ENCODE measurements at regions not wholly inside any gene's neighbourhood (a gene's known extent, or its start where the extent isn't known, plus 50 kb on each side); places are given as distances from the start of the nearest gene placed in this dataset.

GRCh38 chr2:16250056-16250425, 309.7 kb downstream of the MYCN start:
- Histone ChIP-seq H3K36me3 (replicated peaks in 1 of 2; ENCODE audit: control insufficient read depth in 1 of 2, insufficient read depth in 2 of 2, low read length in 1 of 2) (peaks cover 0 to under 1% of the 10 kb centered on the region in 2 experiments), H3K4me1 (ENCODE audit: control insufficient read depth in 1 of 2, insufficient read depth in 2 of 2, low read depth in 1 of 2, low read length in 1 of 2) (no peaks in the 10 kb centered on the region; a peak in 1 of 4 replicates), H3K79me2 (ENCODE audit: insufficient read depth) (no peaks in the 10 kb centered on the region), H3K9me3 (no peaks in the 10 kb centered on the region), H4K20me1 (ENCODE audit: insufficient read depth) (no peaks in the 10 kb centered on the region), H3K4me2 (no peak overlapping the region), H3K27me3 (ENCODE audit: insufficient read depth) (no peaks in the 10 kb centered on the region), H3K9ac (no peak overlapping the region), H2AFZ (ENCODE audit: low read depth) (no peak overlapping the region), H3K9me2 (no peaks in the 10 kb centered on the region), H3F3A (replicated peaks; ENCODE audit: insufficient read depth) (no peaks in the 10 kb centered on the region), H3K27ac (ENCODE audit: low read depth in 2 of 2, low read length in 1 of 2) (no peak overlapping the region), H3K4me3 (ENCODE audit: low read depth in 2 of 2, low read length in 1 of 2) (no peak overlapping the region)
- 0% methylated on average over 1 of the region's 1 CpG for WGBS (ENCODE audit: low lambda C conversion rate)
- DNase-seq, result no peak
- CTCF ChIA-PET, result interaction anchor here (0.5 to 3.3 kb wide), 4 partner anchors 10 to 237 kb away, joined by 3 to 9 read pairs (median 4); no protein-coding TSS in a partner anchor
- POLR2A ChIA-PET, result no interaction called here
- TF ChIP-seq SMC3 (IDR thresholded peaks at IDR 0.05; ENCODE audit: low read depth, low read length) (no peak), CHD2 (IDR thresholded peaks at IDR 0.05; ENCODE audit: low read length, partially characterized antibody) (no peak), RFX5 (IDR thresholded peaks at IDR 0.05; ENCODE audit: low read length) (no peak), GABPA (IDR thresholded peaks at IDR 0.05; ENCODE audit: low read depth) (no peak), YY1 (IDR thresholded peaks at IDR 0.05; ENCODE audit: low read depth) (no peak), FOXJ3 (CRISPR knock-in tag; IDR thresholded peaks at IDR 0.05) (no peak), CTCF (IDR thresholded peaks at IDR 0.05) (no peak)
- TF ChIP-seq, protein P1, sequence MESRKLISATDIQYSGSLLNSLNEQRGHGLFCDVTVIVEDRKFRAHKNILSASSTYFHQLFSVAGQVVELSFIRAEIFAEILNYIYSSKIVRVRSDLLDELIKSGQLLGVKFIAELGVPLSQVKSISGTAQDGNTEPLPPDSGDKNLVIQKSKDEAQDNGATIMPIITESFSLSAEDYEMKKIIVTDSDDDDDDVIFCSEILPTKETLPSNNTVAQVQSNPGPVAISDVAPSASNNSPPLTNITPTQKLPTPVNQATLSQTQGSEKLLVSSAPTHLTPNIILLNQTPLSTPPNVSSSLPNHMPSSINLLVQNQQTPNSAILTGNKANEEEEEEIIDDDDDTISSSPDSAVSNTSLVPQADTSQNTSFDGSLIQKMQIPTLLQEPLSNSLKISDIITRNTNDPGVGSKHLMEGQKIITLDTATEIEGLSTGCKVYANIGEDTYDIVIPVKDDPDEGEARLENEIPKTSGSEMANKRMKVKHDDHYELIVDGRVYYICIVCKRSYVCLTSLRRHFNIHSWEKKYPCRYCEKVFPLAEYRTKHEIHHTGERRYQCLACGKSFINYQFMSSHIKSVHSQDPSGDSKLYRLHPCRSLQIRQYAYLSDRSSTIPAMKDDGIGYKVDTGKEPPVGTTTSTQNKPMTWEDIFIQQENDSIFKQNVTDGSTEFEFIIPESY (IDR thresholded peaks at IDR 0.05; ENCODE audit: borderline replicate concordance, low read depth), result no peak

DNA sequence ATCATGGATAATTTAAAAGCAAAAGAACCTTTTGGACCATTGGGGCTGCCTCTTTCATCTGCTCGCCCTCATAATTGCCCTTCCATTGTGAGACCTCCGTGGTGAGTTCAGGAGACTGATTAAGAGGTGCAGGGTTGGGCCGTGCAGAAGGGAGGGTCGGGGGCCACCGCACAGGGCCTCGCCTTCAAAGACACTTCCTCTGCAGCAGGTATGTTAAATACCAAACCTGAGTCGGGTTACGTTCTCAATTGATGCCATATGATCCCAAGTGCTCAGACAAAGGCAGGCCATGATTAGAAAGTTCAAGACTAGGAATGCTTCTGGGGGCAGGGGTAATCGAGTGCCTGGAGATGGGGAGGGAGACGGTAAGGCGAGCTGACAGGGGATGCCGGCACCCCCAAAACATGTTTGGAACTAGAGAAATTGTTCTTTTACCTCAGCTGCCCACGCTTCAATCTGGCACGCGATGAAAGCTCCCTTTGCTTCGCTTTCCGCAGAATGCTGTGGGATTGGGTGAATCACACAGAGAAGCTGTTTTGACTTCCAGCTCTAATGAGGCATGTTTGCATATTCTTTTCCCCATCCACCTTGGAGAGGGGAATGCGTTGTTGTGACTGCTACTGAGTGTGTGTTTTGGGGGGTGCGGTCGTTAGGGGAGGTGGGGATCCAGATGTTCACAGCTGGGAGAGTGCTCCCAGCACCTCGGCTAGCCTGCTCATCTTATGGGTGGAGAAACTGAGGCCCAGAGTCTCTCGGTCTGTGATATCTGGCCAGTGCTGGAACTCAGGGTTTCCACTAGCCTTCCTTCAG, 309.1 kb downstream of the MYCN start:
- H3K4me2 ChIP-seq, result no peak overlapping the region
- CTCF ChIA-PET, result interaction anchor here (0.5 to 3.3 kb wide), 5 partner anchors 10 to 305 kb away, joined by 3 to 9 read pairs (median 4); no protein-coding TSS in a partner anchor
- POLR2A ChIA-PET, result no interaction called here
- H3K9ac ChIP-seq, result no peak overlapping the region
- 52% methylated on average over 21 of the region's 22 CpGs for WGBS (ENCODE audit: low lambda C conversion rate)
- no peaks in the 10 kb centered on the region; a peak in 1 of 4 replicates for H3K4me1 ChIP-seq (ENCODE audit: control insufficient read depth in 1 of 2, insufficient read depth in 2 of 2, low read depth in 1 of 2, low read length in 1 of 2)
- H3K27me3 ChIP-seq (ENCODE audit: insufficient read depth), result no peaks in the 10 kb centered on the region
- no peak overlapping the region for H2AFZ ChIP-seq (ENCODE audit: low read depth)
- TF ChIP-seq RXRA (IDR thresholded peaks at IDR 0.05; ENCODE audit: borderline replicate concordance, low read depth), result no peak
- TF ChIP-seq FOXJ3 (CRISPR knock-in tag; IDR thresholded peaks at IDR 0.05), result no peak
- no peak for TF ChIP-seq TCF12 (IDR thresholded peaks at IDR 0.05)
- TF ChIP-seq MEF2A (IDR thresholded peaks at IDR 0.05; ENCODE audit: borderline replicate concordance, low read depth), result no peak
- TF ChIP-seq PBX3 (IDR thresholded peaks at IDR 0.05), result no peak
- no peak for TF ChIP-seq RFX5 (IDR thresholded peaks at IDR 0.05; ENCODE audit: low read length)
- TF ChIP-seq JUND (IDR thresholded peaks at IDR 0.05), result no peak
- no peaks in the 10 kb centered on the region for H3K9me2 ChIP-seq
- H3K79me2 ChIP-seq (ENCODE audit: insufficient read depth), result no peaks in the 10 kb centered on the region
- H3K4me3 ChIP-seq (ENCODE audit: low read depth in 2 of 2, low read length in 1 of 2), result no peak overlapping the region
- DNase-seq, result no peak
- no peaks in the 10 kb centered on the region for H3F3A ChIP-seq (replicated peaks; ENCODE audit: insufficient read depth)
- H4K20me1 ChIP-seq (ENCODE audit: insufficient read depth), result no peaks in the 10 kb centered on the region
- no peaks in the 10 kb centered on the region for H3K36me3 ChIP-seq (replicated peaks in 1 of 2; ENCODE audit: control insufficient read depth in 1 of 2, insufficient read depth in 2 of 2, low read length in 1 of 2)
- H3K9me3 ChIP-seq, result no peaks in the 10 kb centered on the region
- no peak overlapping the region for H3K27ac ChIP-seq (ENCODE audit: low read depth in 2 of 2, low read length in 1 of 2)
